Loucy (cell line): ENCODE measurements at regions not wholly inside any gene's neighbourhood (a gene's known extent, or its start where the extent isn't known, plus 50 kb on each side); places are given as distances from the start of the nearest gene placed in this dataset.

Source experiments
- H2AFZ ChIP-seq: fragments of 200-600 bp; sonication (generic); 2 replicates; pipeline ENCODE4 v1.6.0; 2016; ENCODE audit warnings: antibody characterized with exemption, mild to moderate bottlenecking, low read length, moderate library complexity
- H3F3A ChIP-seq: fragments of 200-600 bp; 2 replicates; pipeline ENCODE4 v1.6.0; 2016; ENCODE audit warnings: antibody characterized with exemption, low read depth, mild to moderate bottlenecking
- H3K27me3 ChIP-seq: fragments of 200-600 bp; sonication (generic); 2 replicates; pipeline ENCODE4 v1.6.1; 2014; ENCODE audit warnings: low read length, mild to moderate bottlenecking; ENCODE audit not compliant: insufficient read depth, poor library complexity, severe bottlenecking
- H3K36me3 ChIP-seq: fragments of 200-600 bp; sonication (generic); 2 replicates; pipeline ENCODE4 v1.6.1; 2016; ENCODE audit warnings: low read length; ENCODE audit not compliant: insufficient read depth
- H3K4me1 ChIP-seq: fragments of 200-600 bp; sonication (generic); 2 replicates; pipeline ENCODE4 v1.5.1; 2014; ENCODE audit warnings: low read length, mild to moderate bottlenecking; ENCODE audit not compliant: insufficient read depth, poor library complexity, severe bottlenecking
- H3K4me2 ChIP-seq: fragments of 200-600 bp; sonication (generic); 2 replicates; pipeline ENCODE4 v1.6.0; 2014; ENCODE audit warnings: antibody characterized with exemption, low read length, low read depth, mild to moderate bottlenecking; ENCODE audit not compliant: poor library complexity, severe bottlenecking
- H3K4me3 ChIP-seq: fragments of 200-600 bp; sonication (generic); 2 replicates; pipeline ENCODE4 v1.5.1; 2014; ENCODE audit warnings: low read length, mild to moderate bottlenecking, mixed read lengths; ENCODE audit not compliant: poor library complexity, severe bottlenecking
- H3K79me2 ChIP-seq: fragments of 200-600 bp; sonication (generic); 2 replicates; pipeline ENCODE4 v1.6.1; 2014; ENCODE audit warnings: low read length; ENCODE audit not compliant: insufficient read depth
- H3K9ac ChIP-seq: fragments of 200-600 bp; sonication (generic); 2 replicates; pipeline ENCODE4 v1.6.0; 2014; ENCODE audit warnings: mild to moderate bottlenecking, low read depth, low read length, moderate library complexity; ENCODE audit not compliant: poor library complexity, severe bottlenecking
- H3K9me2 ChIP-seq: fragments of 200-600 bp; sonication (generic); replicated peaks from 2 replicates; pipeline ENCODE4 v1.6.1; 2016; ENCODE audit warnings: low read depth, low read length, mixed read lengths
- H3K9me3 ChIP-seq: fragments of 200-600 bp; sonication (generic); 2 replicates; pipeline ENCODE4 v1.6.1; 2014; ENCODE audit warnings: mild to moderate bottlenecking, antibody characterized with exemption, low read length, low read depth; ENCODE audit not compliant: insufficient read depth
- H4K20me1 ChIP-seq: fragments of 200-600 bp; sonication (generic); 2 replicates; pipeline ENCODE4 v1.6.0; 2014; ENCODE audit warnings: antibody characterized with exemption, low read length, mild to moderate bottlenecking; ENCODE audit not compliant: insufficient read depth, poor library complexity, severe bottlenecking
- EZH2phosphoT487 ChIP-seq: fragments of 200-600 bp; IDR thresholded peaks from 2 replicates; pipeline ENCODE4 v1.6.1; 2018; ENCODE audit warnings: antibody characterized with exemption, mild to moderate bottlenecking, moderate library complexity, borderline replicate concordance
- TF ChIP-seq, protein P1 (sequence below): fragments of 200-600 bp; sonication (generic); conservative IDR thresholded peaks from 2 replicates; pipeline ENCODE4 v1.5.1; 2014; ENCODE audit warnings: mild to moderate bottlenecking, antibody characterized with exemption, low read length

DNA sequence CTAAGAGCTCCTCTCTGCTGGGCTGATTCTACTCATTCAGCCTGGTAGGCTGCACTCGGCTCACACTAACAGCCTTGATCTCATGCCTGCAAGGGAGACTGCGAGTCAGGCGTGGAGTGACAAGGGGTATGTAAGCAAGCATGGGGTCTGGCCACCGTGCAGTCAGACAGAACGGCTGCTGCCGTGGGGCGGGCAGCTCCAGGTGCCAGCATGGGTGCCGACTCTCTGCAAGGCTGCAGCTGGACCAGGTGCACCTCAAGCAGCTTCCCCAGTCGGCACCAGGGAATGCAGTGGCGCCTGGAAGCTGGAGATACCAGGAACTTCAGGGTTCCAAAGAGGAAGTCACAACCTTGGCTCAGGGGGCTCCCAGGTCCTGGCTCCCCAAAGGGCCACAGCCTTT lies 892.3 kb downstream of the OLFM4 start:
- Histone ChIP-seq H3K9me2 (no peaks in the 10 kb centered on the region), H3K4me1 (no peaks in the 10 kb centered on the region), H2AFZ (no peak overlapping the region), H3K9me3 (no peaks in the 10 kb centered on the region; the same call in 1 of the 2 replicates), H3K36me3 (no peaks in the 10 kb centered on the region), H3K27me3 (no peaks in the 10 kb centered on the region), H3K4me2 (no peak overlapping the region), H3K79me2 (no peaks in the 10 kb centered on the region), H4K20me1 (no peaks in the 10 kb centered on the region), H3K4me3 (no peak overlapping the region), H3K9ac (no peak overlapping the region), H3F3A (no peaks in the 10 kb centered on the region)
- no peak for TF ChIP-seq EZH2phosphoT487

DNA sequence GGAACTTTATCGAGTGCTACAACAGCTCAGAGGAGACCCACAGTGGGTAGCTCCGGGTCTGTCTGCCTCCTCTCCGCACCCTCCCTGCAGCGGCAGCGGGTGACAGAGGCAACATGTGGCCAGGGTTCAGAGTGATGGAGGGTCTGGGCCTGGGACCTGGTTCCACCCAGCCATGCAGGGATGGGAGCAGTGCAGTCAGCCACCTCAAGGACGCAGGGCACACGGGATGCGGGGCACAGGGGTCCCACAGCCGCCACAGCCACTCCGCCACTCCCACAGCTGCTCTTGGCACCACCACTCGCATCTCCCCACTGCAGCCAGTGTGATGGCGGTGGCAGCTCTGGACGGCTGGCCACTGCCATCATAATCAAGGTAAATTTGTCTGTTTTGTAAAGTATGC lies 892.9 kb downstream of the OLFM4 start:
- Histone ChIP-seq H3K4me1 (no peaks in the 10 kb centered on the region), H2AFZ (no peak overlapping the region), H3F3A (no peaks in the 10 kb centered on the region), H3K79me2 (no peaks in the 10 kb centered on the region), H4K20me1 (no peaks in the 10 kb centered on the region), H3K4me3 (no peak overlapping the region), H3K27me3 (no peaks in the 10 kb centered on the region), H3K9me3 (no peaks in the 10 kb centered on the region; the same call in 1 of the 2 replicates), H3K4me2 (no peak overlapping the region), H3K36me3 (no peaks in the 10 kb centered on the region), H3K9ac (no peak overlapping the region), H3K9me2 (no peaks in the 10 kb centered on the region)
- TF ChIP-seq EZH2phosphoT487: no peak
- TF ChIP-seq, protein P1, sequence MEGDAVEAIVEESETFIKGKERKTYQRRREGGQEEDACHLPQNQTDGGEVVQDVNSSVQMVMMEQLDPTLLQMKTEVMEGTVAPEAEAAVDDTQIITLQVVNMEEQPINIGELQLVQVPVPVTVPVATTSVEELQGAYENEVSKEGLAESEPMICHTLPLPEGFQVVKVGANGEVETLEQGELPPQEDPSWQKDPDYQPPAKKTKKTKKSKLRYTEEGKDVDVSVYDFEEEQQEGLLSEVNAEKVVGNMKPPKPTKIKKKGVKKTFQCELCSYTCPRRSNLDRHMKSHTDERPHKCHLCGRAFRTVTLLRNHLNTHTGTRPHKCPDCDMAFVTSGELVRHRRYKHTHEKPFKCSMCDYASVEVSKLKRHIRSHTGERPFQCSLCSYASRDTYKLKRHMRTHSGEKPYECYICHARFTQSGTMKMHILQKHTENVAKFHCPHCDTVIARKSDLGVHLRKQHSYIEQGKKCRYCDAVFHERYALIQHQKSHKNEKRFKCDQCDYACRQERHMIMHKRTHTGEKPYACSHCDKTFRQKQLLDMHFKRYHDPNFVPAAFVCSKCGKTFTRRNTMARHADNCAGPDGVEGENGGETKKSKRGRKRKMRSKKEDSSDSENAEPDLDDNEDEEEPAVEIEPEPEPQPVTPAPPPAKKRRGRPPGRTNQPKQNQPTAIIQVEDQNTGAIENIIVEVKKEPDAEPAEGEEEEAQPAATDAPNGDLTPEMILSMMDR: no peak

DNA sequence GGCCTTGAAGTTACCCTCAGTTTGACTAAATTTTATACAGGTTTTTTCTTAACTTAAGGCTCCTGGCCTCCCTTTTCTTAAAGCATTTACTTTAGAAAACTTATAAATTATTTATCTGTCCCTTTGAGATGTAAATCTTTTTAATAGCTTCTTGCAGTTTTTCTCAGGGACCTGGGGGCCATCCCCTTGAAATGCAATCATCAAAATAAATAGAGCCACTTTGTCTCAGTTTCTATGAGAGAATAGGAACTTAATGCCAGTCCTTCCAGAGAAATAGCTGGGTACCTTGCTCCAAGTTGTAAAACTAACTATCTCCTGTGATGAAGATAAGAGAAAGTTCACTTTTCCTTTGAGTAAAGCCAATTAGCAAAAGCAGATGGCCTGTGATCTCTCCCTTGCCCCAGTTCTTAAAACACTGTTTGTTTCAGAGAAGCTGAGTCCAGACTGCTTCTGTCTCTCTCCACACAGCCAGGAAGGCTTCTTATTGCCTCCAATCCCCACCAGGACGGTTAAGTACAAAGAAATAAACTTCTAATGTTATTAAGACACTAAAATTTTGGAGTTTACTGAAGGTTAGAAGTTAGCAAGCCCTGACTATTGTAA lies 913.1 kb downstream of the OLFM4 start:
- no peak overlapping the region for H3K4me3 ChIP-seq
- H3K27me3 ChIP-seq: no peaks in the 10 kb centered on the region
- no peak overlapping the region for H3K9ac ChIP-seq
- no peaks in the 10 kb centered on the region for H3K4me1 ChIP-seq
- TF ChIP-seq, protein P1: no peak
- no peak for TF ChIP-seq EZH2phosphoT487
- no peaks in the 10 kb centered on the region for H4K20me1 ChIP-seq
- no peaks in the 10 kb centered on the region for H3K9me3 ChIP-seq
- H3K79me2 ChIP-seq: no peaks in the 10 kb centered on the region
- H2AFZ ChIP-seq: no peak overlapping the region
- no peaks in the 10 kb centered on the region for H3K36me3 ChIP-seq
- H3K9me2 ChIP-seq: no peaks in the 10 kb centered on the region
- H3F3A ChIP-seq: no peaks in the 10 kb centered on the region
- H3K4me2 ChIP-seq: no peak overlapping the region

DNA sequence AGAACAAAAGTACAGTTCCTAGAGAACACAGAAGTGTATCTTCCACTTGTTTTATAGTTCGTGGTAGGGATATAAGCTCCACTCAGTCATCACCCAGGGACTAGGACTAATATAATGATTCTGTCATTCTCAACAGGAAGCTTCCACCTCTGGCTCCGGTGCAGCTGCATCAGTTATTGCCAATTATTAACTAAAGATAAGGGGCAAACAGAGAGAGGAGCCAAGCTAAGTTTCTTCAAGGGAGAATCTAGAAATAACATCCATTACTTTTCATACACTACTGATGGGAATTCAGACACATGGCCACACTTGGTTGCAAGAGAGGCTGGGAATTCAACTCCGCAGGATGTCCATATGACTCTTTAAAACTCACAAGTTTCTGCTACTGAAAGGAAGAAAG lies 917.9 kb downstream of the OLFM4 start:
- no peaks in the 10 kb centered on the region for H3K27me3 ChIP-seq
- H3F3A ChIP-seq: no peaks in the 10 kb centered on the region
- no peak overlapping the region for H2AFZ ChIP-seq
- no peak overlapping the region for H3K9ac ChIP-seq
- no peaks in the 10 kb centered on the region for H3K4me1 ChIP-seq
- no peak overlapping the region for H3K4me2 ChIP-seq
- no peaks in the 10 kb centered on the region for H3K79me2 ChIP-seq
- H4K20me1 ChIP-seq: no peaks in the 10 kb centered on the region
- no peaks in the 10 kb centered on the region for H3K36me3 ChIP-seq
- no peaks in the 10 kb centered on the region for H3K9me2 ChIP-seq
- TF ChIP-seq, protein P1: no peak
- no peak for TF ChIP-seq EZH2phosphoT487
- H3K9me3 ChIP-seq: no peaks in the 10 kb centered on the region
- H3K4me3 ChIP-seq: no peak overlapping the region
